ENCODE measurements at regions not wholly inside any gene's neighbourhood (a gene's known extent, or its start where the extent isn't known, plus 50 kb on each side); places are given as distances from the start of the nearest gene placed in this dataset.

DNA sequence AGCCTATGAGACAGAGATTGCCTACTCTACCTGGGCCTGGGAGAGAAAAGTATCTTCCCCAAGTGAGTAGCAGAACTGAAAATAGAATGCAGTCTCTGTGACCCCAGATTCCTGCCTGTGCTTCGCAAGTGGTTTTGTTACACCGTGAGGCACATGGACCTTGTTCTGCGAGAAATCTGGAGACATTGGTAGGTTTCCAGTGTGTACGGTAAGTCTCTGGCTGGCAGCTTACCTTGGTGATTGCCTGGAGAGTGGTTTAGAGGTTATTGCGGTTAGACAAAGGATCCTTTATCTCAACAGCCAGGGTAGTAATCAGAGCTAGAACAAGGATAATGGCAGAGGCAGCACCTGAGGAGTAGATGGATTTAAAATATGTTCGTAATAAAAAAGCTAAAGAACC, 606.0 kb upstream of the GCFC2 start:
- Histone ChIP-seq H3K27me3 (no peaks in the 10 kb centered on the region), H3K9me3 (no peaks in the 10 kb centered on the region), H3K4me3 (no peak overlapping the region), H3K27ac (no peak overlapping the region), H3K36me3 (ENCODE audit: low read depth, missing control alignments) (no peaks in the 10 kb centered on the region), H3K4me1 (no peaks in the 10 kb centered on the region)
- intact Hi-C loops (cut with DNase I; ENCODE audit: low total_unique reads) = no loop called here
- no peak for DNase-seq
- 90 to 94% methylated on average over 6 of the region's 6 CpGs for WGBS, 2 donors
- TF ChIP-seq, protein P1, sequence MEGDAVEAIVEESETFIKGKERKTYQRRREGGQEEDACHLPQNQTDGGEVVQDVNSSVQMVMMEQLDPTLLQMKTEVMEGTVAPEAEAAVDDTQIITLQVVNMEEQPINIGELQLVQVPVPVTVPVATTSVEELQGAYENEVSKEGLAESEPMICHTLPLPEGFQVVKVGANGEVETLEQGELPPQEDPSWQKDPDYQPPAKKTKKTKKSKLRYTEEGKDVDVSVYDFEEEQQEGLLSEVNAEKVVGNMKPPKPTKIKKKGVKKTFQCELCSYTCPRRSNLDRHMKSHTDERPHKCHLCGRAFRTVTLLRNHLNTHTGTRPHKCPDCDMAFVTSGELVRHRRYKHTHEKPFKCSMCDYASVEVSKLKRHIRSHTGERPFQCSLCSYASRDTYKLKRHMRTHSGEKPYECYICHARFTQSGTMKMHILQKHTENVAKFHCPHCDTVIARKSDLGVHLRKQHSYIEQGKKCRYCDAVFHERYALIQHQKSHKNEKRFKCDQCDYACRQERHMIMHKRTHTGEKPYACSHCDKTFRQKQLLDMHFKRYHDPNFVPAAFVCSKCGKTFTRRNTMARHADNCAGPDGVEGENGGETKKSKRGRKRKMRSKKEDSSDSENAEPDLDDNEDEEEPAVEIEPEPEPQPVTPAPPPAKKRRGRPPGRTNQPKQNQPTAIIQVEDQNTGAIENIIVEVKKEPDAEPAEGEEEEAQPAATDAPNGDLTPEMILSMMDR (IDR thresholded peaks at IDR 0.05) = no peak
- TF ChIP-seq POLR2A (IDR thresholded peaks at IDR 0.05) = no peak

DNA sequence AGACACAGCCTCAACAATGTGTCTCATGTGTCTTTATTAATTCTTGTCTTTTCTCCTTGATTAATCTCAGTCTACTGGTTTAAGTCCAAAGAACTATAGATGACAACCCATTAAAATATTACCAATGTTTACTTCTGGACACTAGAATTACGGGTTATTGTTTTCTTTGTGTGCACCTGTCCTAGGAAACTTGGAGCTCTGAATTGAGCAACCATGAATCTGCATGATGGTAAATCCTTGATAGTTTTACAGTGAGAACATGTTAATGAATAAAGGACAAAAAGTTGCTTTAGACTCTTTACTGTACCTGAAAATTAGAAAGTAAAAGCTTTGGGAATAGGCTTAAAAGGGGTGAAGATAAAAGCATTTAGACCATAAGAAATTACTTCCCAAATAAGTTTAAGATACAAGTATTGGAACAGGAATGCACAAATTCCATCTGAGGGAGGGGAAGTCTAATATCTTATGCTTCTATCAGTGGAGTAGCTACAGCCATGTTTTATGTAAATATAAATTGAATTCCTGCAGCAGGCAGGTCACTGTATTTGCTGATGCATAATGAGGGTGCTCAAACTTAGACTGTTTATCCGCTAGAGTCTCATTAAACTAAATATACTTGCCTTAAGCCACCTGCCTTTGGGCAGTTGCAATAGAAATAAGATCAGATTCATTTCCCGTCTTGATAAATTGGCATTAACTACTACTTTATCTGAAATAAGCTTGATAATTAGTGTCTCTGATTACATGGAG, 603.7 kb upstream of the GCFC2 start:
- no peak overlapping the region for H3K27ac ChIP-seq
- no peak for DNase-seq
- intact Hi-C loops (cut with DNase I; ENCODE audit: low total_unique reads) = no loop called here
- no peaks in the 10 kb centered on the region for H3K36me3 ChIP-seq (ENCODE audit: low read depth, missing control alignments)
- no peak overlapping the region for H3K4me3 ChIP-seq
- H3K27me3 ChIP-seq = no peaks in the 10 kb centered on the region
- no peaks in the 10 kb centered on the region for H3K9me3 ChIP-seq
- WGBS, 2 donors = 29 to 31% methylated on average over 3 of the region's 3 CpGs
- TF ChIP-seq, protein P1 (IDR thresholded peaks at IDR 0.05) = no peak
- no peak for TF ChIP-seq POLR2A (IDR thresholded peaks at IDR 0.05)
- no peaks in the 10 kb centered on the region for H3K4me1 ChIP-seq

DNA sequence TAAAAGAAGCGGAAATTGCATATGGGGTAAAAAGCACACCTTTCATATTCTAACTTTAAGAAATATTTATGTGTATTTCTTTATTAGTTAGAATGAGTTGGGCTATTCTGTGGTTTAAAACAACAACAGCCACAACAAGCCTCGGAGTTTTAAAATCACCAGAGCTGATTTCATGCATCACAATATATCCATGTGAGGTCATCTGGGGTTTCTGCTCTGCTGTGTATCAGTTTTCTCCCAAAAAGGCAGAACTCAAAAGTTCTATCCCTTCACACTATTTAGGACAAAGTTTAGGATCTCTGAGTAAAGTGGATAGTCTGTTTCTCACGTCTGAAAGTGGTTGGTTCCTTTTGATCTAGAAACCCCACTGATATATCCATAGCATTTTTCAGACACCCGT, 601.5 kb upstream of the GCFC2 start:
- WGBS, 2 donors = 61 to 76% methylated on average over 4 of the region's 4 CpGs
- H3K27ac ChIP-seq = no peak overlapping the region
- no peaks in the 10 kb centered on the region for H3K9me3 ChIP-seq
- TF ChIP-seq POLR2A (IDR thresholded peaks at IDR 0.05) = no peak
- TF ChIP-seq, protein P1 (IDR thresholded peaks at IDR 0.05) = no peak
- no peaks in the 10 kb centered on the region for H3K36me3 ChIP-seq (ENCODE audit: low read depth, missing control alignments)
- intact Hi-C loops (cut with DNase I; ENCODE audit: low total_unique reads) = no loop called here
- H3K27me3 ChIP-seq = no peaks in the 10 kb centered on the region
- H3K4me3 ChIP-seq = no peak overlapping the region
- no peak for DNase-seq
- no peaks in the 10 kb centered on the region for H3K4me1 ChIP-seq

DNA sequence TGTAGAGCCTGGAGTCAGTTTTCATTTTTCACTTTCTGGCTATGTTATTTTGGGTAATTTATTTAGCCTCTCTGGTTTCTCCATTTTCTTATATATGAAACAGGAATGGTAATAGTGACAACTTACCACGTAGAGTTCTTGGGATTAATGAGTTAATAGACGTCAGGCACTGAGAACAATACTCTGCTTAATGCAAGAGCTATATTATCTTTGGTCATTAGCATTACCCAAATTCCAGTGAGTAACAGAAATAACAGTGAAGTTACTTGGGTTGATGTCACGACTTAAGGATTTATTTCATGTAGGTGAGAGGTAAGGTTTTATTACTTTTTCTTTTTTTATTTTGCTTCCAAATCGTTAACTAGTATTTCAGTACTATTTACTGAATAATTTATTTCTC, 601.0 kb upstream of the GCFC2 start:
- 51 to 52% methylated on average over 4 of the region's 4 CpGs for WGBS, 2 donors
- intact Hi-C loops (cut with DNase I; ENCODE audit: low total_unique reads) = no loop called here
- Histone ChIP-seq H3K27me3 (no peaks in the 10 kb centered on the region), H3K36me3 (ENCODE audit: low read depth, missing control alignments) (no peaks in the 10 kb centered on the region), H3K4me1 (no peaks in the 10 kb centered on the region), H3K4me3 (no peak overlapping the region), H3K27ac (no peak overlapping the region), H3K9me3 (no peaks in the 10 kb centered on the region)
- no peak for DNase-seq
- no peak for TF ChIP-seq POLR2A (IDR thresholded peaks at IDR 0.05)
- TF ChIP-seq, protein P1 (IDR thresholded peaks at IDR 0.05) = no peak
